OCI-LY3 (cell line): ENCODE measurements at regions not wholly inside any gene's neighbourhood (a gene's known extent, or its start where the extent isn't known, plus 50 kb on each side); places are given as distances from the start of the nearest gene placed in this dataset.

Experiments used
- H2AFZ ChIP-seq: fragments of 200-600, 300-600 bp; shearing (Covaris generic); 2 replicates; pipeline ENCODE4 v1.6.0; 2014; ENCODE audit warnings: antibody characterized with exemption, low read depth, low read length
- H3K27ac ChIP-seq: fragments of 200-600, 300-600 bp; sonication (generic); 2 replicates; pipeline ENCODE4 v1.5.1; 2014; ENCODE audit warnings: mild to moderate bottlenecking, low read length, moderate library complexity, mixed read lengths
- H3K27me3 ChIP-seq: fragments of 200-600, 300-600 bp; sonication (generic); 2 replicates; pipeline ENCODE4 v1.6.1; 2014; ENCODE audit warnings: low read depth, low read length, mixed read lengths
- H3K36me3 ChIP-seq: fragments of 200-600, 300-600 bp; sonication (generic); replicated peaks from 2 replicates; pipeline ENCODE3; 2014; ENCODE audit warnings: low read depth, low read length, mixed read lengths
- H3K4me1 ChIP-seq: fragments of 300-600, 200-600 bp; sonication (generic); 2 replicates; pipeline ENCODE4 v1.6.1; 2014; ENCODE audit warnings: low read length, mixed read lengths
- H3K4me2 ChIP-seq: fragments of 200-600, 300-600 bp; sonication (generic); 2 replicates; pipeline ENCODE4 v1.6.1; 2014; ENCODE audit warnings: low read length, mixed read lengths
- H3K4me3 ChIP-seq: fragments of 300-600, 200-600 bp; sonication (generic); 2 replicates; pipeline ENCODE4 v1.5.1; 2014; ENCODE audit warnings: antibody characterized with exemption, mild to moderate bottlenecking, low read length, moderate library complexity
- H3K79me2 ChIP-seq: fragments of 300-600, 200-600 bp; shearing (Covaris generic); 2 replicates; pipeline ENCODE4 v1.6.1; 2014; ENCODE audit warnings: mild to moderate bottlenecking, low read length, mixed read lengths
- H3K9ac ChIP-seq: fragments of 300-600, 200-600 bp; shearing (Covaris generic); 2 replicates; pipeline ENCODE4 v1.6.0; 2014; ENCODE audit warnings: mild to moderate bottlenecking, low read length, moderate library complexity
- H3K9me3 ChIP-seq: fragments of 200-600, 300-600 bp; shearing (Covaris generic); 2 replicates; pipeline ENCODE4 v1.6.1; 2014; ENCODE audit warnings: low read length, mixed read lengths; ENCODE audit not compliant: insufficient read depth
- H4K20me1 ChIP-seq: fragments of 200-600, 300-600 bp; sonication (generic); 2 replicates; pipeline ENCODE4 v1.6.1; 2016; ENCODE audit warnings: low read length, mixed read lengths; ENCODE audit not compliant: insufficient read depth
- CTCF ChIP-seq: fragments of 200-600, 300-600 bp; sonication (generic); IDR thresholded peaks from 2 replicates; pipeline ENCODE4 v1.5.1; 2014; ENCODE audit warnings: antibody characterized with exemption, low read length, low read depth
- EZH2phosphoT487 ChIP-seq: fragments of 200-600 bp; shearing (Covaris generic); IDR thresholded peaks from 2 replicates; pipeline ENCODE4 v1.6.1; 2018; ENCODE audit warnings: antibody characterized with exemption, mixed run types, low read depth

- Histone ChIP-seq H3K4me2 (no peak overlapping the region), H4K20me1 (no peaks in the 10 kb centered on the region), H3K27ac (no peak overlapping the region), H3K4me3 (no peak overlapping the region), H3K79me2 (no peaks in the 10 kb centered on the region), H3K4me1 (no peaks in the 10 kb centered on the region), H3K9me3 (no peaks in the 10 kb centered on the region), H3K27me3 (no peaks in the 10 kb centered on the region), H2AFZ (no peak overlapping the region), H3K36me3 (no peaks in the 10 kb centered on the region), H3K9ac (no peak overlapping the region)
- TF ChIP-seq CTCF (no peak), EZH2phosphoT487 (no peak)
Observed at GRCh38 chr13:37326334-37326733, 220.9 kb upstream of the CSNK1A1L start.

- H4K20me1 ChIP-seq, result no peaks in the 10 kb centered on the region
- no peak overlapping the region for H3K27ac ChIP-seq
- H3K9ac ChIP-seq, result no peak overlapping the region
- no peaks in the 10 kb centered on the region for H3K36me3 ChIP-seq
- H3K4me2 ChIP-seq, result no peak overlapping the region
- TF ChIP-seq CTCF (no peak), EZH2phosphoT487 (no peak)
- no peak overlapping the region for H2AFZ ChIP-seq
- H3K27me3 ChIP-seq, result no peaks in the 10 kb centered on the region
- no peaks in the 10 kb centered on the region for H3K79me2 ChIP-seq
- no peaks in the 10 kb centered on the region for H3K4me1 ChIP-seq
- no peak overlapping the region for H3K4me3 ChIP-seq
- no peaks in the 10 kb centered on the region for H3K9me3 ChIP-seq
Observed at GRCh38 chr13:37319031-37319443, 213.6 kb upstream of the CSNK1A1L start.

GRCh38 chr13:37316935-37317334, 211.5 kb upstream of the CSNK1A1L start:
- Histone ChIP-seq H3K9ac (no peak overlapping the region), H4K20me1 (no peaks in the 10 kb centered on the region), H2AFZ (no peak overlapping the region), H3K27ac (no peak overlapping the region), H3K4me1 (no peaks in the 10 kb centered on the region), H3K4me2 (no peak overlapping the region), H3K9me3 (no peaks in the 10 kb centered on the region), H3K36me3 (no peaks in the 10 kb centered on the region), H3K4me3 (no peak overlapping the region), H3K79me2 (no peaks in the 10 kb centered on the region), H3K27me3 (no peaks in the 10 kb centered on the region)
- TF ChIP-seq EZH2phosphoT487 (no peak), CTCF (no peak)

- no peak for TF ChIP-seq CTCF
- TF ChIP-seq EZH2phosphoT487, result no peak
- no peaks in the 10 kb centered on the region for H3K4me1 ChIP-seq
- H4K20me1 ChIP-seq, result no peaks in the 10 kb centered on the region
- H3K9me3 ChIP-seq, result no peaks in the 10 kb centered on the region
- H3K36me3 ChIP-seq, result no peaks in the 10 kb centered on the region
- no peak overlapping the region for H3K4me2 ChIP-seq
- H3K4me3 ChIP-seq, result no peak overlapping the region
- no peaks in the 10 kb centered on the region for H3K79me2 ChIP-seq
- no peaks in the 10 kb centered on the region for H3K27me3 ChIP-seq
- H3K27ac ChIP-seq, result no peak overlapping the region
- H2AFZ ChIP-seq, result no peak overlapping the region
- H3K9ac ChIP-seq, result no peak overlapping the region
Observed at GRCh38 chr13:37313372-37313771, 207.9 kb upstream of the CSNK1A1L start.
